Midbrain (tissue), 1 donor: ENCODE measurements at regions not wholly inside any gene's neighbourhood (a gene's known extent, or its start where the extent isn't known, plus 50 kb on each side); places are given as distances from the start of the nearest gene placed in this dataset.
"Not testable (repeated sequence)": the region's sequence is repeated elsewhere in the genome, so short reads cannot be mapped to it uniquely, and the experiment has no call there.

Experiments used
- DNase-seq: peaks from one replicate; lab custom pipeline; 2025; lab: John Stamatoyannopoulos, UW

DNA sequence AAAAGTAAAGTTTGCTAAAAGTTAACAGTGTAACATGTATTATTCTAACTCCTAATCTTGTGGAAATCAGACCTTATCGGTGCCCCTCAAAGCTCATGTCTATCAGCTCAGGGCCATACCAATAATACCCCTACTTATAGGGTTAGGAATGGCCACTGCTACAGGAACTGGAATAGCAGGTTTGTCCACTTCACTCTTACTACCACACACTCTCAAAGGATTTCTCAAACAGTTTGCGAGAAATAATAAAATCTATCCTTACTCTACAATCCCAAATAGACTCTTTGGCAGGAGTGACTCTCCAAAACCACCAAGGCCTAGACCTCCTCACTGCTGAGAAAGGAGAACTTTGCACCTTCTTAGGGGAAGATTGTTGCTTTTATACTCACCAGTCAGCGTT lies 1677.7 kb downstream of the OLFM4 start:
- DNase-seq = no peak

GRCh38 chr13:54709546-54709945 lies 1680.9 kb downstream of the OLFM4 start:
- no peak for DNase-seq

- DNase-seq = no peak
Measured at GRCh38 chr13:54733639-54734038, 1705.0 kb downstream of the OLFM4 start.

DNA sequence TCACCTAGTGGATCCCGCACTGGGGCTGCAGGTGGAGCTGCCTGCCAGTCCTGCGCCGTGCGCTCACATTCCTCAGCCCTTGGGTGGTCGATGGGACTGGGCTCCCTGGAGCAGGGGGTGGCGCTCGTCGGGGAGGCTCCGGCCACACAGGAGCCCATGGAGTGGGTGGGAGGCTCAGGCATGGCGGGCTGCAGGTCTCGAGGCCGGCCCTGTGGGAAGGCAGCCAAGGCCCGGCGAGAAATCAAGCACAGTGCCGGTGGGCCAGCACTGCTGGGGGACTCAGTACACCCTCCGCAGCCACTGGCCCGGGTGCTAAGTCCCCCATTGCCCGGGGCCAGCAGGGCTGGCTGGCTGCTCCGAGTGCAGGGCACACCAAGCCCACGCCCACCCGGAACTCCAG lies 1708.6 kb downstream of the OLFM4 start:
- DNase-seq = not testable (repeated sequence)

- DNase-seq = no peak
Measured at GRCh38 chr13:54742984-54743383, 1714.4 kb downstream of the OLFM4 start.

- DNase-seq = no peak
Measured at GRCh38 chr13:54744747-54745146, 1716.1 kb downstream of the OLFM4 start.

GRCh38 chr13:54750521-54750920 lies 1721.9 kb downstream of the OLFM4 start:
- DNase-seq = no peak

GRCh38 chr13:54758795-54759194 lies 1730.2 kb downstream of the OLFM4 start:
- no peak for DNase-seq

- no peak for DNase-seq
Measured at GRCh38 chr13:54768214-54768613, 1739.6 kb downstream of the OLFM4 start.

- no peak for DNase-seq
Measured at GRCh38 chr13:54775501-54776191, 1747.0 kb downstream of the OLFM4 start.

DNA sequence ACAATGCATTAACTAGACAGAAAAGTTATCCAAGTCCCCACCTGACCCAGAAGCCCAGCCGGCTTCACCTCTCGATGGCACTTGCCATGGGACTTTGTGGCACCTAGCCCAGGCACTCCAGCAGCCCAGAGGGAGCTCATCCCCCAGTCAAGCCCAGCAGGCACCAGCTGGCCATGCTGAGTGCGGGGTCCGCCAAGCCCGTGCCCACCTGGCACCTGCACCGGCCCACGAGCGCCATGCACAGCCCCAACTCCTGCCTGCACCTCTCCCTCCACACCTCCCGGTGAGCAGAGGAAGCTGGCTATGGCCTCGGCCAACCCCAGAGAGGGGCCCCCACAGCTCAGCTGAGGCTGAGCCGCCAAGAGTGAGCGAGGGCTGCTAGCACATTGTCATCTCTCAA lies 1759.1 kb downstream of the OLFM4 start:
- DNase-seq = no peak

GRCh38 chr13:54799621-54800226 lies 1771.1 kb downstream of the OLFM4 start:
- no peak for DNase-seq

DNA sequence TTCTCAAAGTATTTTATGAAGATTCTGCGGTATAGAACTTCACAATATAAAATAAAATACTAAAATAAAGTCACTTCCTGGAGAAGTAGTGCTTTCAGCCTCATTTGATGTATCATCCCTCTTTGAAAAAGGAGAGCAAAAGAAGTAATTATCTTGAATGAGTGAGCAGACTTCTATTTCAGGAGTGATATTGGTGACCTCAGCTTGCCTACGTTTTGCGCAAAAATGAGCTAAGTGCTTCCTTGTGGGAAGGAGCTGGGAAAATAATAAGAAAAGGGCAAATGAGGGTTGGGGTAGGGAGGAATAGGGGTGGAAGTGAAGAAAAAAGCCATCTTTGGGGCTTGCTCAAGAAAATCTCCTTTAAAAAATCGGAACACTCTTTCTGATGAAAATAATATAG lies 1773.6 kb downstream of the OLFM4 start:
- no peak for DNase-seq

GRCh38 chr13:54805743-54806142 lies 1777.1 kb downstream of the OLFM4 start:
- DNase-seq = no peak

DNA sequence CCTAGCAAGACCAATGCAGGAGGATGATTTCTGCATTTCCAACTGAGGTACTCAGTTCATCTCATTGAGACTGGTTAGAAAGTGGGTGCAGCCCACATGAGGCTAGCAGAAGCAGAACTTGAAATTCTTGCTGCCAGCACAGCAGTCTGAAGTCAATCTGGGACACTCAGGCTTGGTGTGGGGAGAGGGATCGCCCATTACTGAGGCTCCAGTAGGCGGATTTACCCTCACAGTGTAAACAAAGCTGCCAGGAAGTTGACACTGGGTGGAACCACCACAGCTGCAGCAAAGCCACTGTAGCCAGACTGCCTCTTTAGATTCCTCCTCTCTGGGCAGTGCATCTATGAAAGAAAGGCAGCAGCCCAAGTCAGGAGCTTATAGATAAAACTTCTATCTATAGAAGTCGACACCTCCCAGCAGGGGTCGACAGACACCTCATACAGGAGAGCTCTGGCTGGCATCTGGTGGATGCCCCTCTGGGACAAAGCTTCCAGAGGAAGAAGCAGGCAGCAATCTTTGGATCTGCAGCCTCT lies 1793.4 kb downstream of the OLFM4 start:
- not testable (repeated sequence) for DNase-seq

DNA sequence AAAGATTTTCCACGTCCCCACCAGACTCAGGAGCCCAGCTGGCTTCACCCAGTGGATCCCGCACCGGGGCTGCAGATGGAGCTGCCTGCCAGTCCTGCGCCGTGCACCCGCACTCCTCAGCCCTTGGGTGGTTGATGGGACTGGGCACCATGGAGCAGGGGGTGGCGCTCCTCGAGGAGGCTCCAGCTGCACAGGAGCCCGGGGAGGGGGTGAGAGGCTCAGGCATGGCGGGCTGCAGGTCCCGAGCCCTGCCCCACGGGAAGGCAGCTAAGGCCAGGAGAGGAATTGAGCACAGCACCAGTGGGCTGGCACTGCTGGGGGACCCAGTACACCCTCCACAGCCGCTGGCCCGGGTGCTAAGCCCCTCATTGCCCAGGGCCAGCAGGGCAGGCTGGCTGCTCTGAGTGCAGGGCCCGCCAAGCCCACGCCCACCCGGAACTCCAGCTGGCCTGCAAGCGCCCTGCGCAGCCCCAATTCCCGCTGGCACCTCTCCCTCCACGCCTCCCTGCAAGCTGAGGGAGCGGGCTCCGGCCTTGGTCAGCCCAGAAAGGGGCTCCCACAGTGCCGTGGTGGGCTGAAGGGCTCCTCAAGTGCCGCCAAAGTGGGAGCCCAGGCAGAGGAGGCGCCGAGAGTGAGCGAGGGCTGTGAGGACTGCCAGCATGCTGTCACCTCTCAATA lies 1800.9 kb downstream of the OLFM4 start:
- DNase-seq = not testable (repeated sequence)

DNA sequence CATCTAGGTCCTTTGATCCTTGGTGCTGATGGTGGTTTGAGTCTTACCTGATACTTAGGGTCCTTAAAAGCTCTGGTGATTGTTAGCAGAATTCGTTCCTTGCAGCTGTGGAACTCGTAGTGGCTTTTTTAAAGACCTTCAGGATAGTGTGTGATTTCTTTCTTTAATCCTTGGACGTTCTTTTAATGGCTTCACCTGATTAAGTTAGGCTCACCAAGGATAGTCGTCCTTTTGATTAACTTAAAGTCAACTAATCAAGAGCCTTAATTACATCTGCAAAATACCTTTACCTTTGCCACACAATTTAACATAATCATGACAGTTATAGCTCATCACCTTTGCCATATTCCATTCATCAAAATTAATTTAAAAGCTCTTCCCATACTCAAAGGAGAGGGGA lies 1807.7 kb downstream of the OLFM4 start:
- no peak for DNase-seq

- DNase-seq = no peak
Measured at GRCh38 chr13:54841682-54842081, 1813.1 kb downstream of the OLFM4 start.

- DNase-seq = no peak
Measured at GRCh38 chr13:54845351-54845965, 1816.8 kb downstream of the OLFM4 start.

- no peak for DNase-seq
Measured at GRCh38 chr13:54852831-54853230, 1824.2 kb downstream of the OLFM4 start.

DNA sequence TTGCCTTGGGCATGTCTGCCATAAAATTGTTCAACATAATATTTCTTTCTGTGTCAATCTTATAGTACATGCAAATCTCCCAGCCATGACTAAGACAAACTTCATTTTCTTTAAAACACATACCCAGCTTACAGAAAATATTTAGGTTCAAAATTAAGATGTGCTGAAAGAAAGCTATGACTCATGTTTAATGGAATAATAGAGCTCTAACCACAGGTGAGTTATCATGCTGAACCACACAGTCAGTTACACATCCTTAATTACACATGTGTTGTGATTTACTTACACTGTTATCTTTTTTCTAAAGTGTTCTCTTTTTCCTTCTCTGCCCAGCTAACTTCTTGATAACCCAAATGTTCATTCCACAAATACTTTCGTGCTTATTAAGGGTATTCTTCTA lies 1831.2 kb downstream of the OLFM4 start:
- DNase-seq = no peak

- DNase-seq = no peak
Measured at GRCh38 chr13:54875111-54875510, 1846.5 kb downstream of the OLFM4 start.

- no peak for DNase-seq
Measured at GRCh38 chr13:54879036-54879435, 1850.4 kb downstream of the OLFM4 start.
